ENCODE measurements at regions not wholly inside any gene's neighbourhood (a gene's known extent, or its start where the extent isn't known, plus 50 kb on each side); places are given as distances from the start of the nearest gene placed in this dataset.

GRCh38 chr7:118022546-118022945 lies 149.3 kb upstream of the CTTNBP2 start:
- no peak for DNase-seq (ENCODE audit: low read depth)

DNA sequence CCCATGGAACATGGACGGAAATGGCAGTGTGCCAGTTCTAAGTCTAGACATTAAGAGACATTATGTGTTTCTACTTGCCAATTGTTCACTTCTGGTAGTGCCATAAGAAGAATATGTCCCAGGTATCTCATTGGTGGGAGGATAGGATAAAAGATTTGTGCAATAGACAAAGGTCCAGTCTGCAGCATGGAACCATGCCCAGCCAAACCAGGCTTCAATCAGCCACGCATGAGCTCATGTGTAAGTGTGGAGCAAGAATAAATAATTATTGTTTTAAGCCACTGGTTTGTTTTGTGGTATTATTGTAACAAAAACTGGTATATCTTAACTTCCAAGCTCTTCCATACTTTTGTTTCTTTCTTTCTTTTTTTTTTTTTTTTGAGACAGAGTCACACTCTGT lies 153.6 kb upstream of the CTTNBP2 start:
- no peak for DNase-seq (ENCODE audit: low read depth)

DNA sequence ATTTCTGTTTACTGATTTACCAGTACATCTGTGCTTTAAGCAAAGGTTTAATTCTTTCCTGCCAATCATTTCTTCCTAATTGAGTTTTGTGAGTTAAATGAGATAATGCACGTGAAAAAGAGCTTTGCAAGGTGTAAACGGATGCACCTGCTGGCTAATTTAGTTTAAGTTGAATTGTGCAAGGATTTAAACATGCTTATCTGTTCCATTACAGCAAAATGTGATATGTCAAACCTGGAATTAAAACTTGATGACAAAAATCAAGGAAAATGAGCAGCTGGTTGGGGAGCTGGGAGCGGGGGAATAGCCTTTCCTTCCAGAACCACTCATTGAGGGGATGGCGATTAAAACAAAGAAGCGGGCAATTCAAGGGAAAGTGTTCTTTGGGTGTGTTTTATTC lies 155.0 kb upstream of the CTTNBP2 start:
- DNase-seq (ENCODE audit: low read depth): no peak

DNA sequence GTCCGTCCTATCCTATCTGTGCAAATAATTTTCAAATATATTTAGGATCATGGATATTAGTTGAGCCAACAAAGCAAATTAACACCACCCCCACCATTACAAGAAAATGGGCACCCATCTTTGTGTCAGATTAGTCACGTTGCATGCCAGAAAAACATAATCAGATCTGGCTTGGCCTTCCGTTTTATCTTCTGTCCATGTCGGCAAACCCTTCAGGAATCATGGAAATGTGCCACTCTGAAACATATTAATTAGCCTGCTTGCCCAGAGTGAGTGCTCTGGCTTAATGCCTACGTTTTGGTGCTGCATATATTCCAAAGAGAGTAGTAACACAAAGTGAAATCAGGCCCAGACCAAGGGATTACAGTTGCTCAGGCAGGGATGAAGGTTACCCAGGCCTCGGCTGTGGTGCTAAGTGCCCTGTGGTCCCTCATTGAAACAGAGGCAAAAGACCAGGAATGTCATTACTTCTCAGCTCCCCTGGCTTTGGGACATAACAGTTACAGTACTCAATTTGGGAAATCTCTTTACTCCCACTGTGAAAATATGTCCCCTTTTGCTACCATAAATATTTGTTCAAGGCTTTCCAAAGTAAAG lies 154.0 kb upstream of the LSM8 start:
- no peak for DNase-seq (ENCODE audit: low read depth)

DNA sequence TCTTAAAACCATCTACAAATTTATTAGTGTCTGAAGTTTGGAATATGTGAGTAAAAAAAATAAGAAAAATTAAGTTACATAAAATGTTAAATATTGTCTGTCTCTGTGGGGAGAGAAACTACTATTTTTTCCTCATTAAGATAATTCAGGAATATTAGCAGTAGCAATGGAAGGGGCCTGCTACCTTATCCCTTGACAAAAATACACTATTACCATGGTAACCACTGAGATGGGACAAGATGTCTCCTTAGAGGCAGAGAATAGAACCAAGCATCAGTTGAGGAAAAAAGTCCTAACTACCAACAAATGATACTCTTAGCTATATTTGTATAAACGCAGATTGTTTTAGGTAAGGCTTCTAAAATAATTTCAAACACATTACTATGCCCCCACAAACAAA lies 150.7 kb upstream of the LSM8 start:
- DNase-seq (ENCODE audit: low read depth): no peak

DNA sequence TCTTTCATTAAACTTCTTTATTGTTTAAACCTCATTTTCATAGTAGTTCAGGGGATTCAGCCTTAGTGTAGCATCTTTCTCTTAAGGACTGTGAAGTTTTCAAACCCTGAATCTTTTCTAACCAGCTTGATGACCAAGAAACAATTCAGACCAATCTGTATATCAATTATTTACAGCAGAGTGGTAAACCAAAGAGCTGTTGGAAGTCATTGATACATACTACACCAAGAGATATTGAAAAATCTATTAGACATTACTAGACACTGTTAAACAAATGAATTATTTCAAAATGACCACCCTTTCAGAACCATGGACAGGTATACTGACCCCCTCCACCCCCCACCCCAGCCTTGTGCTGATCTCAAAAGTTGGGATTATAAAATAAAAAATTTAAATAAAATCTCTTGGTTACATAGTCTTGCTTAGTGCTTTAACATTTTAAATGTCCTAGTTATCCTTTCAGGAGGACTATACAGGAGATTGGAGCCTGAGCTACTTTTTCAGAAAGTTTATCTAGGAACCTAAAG lies 143.9 kb upstream of the LSM8 start:
- DNase-seq (ENCODE audit: low read depth): no peak

DNA sequence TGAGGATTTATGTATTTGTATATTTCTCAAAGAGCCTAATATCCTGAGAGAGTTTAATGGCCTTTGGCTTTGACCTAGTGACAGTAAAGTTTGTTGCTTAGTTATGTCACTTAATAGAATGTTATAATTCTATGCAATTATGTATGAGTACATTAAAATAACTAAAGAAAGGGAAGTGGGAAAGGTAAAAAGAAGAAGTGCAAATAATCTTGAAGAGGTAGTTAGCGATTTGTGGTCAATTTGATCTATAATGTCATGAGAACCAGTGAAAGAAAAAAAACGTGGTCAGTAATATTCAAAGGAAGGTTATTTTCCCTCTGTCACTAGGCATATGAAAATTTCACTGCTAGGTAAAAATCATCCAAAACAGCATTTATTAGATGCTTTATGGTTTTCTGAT lies 143.4 kb upstream of the LSM8 start:
- DNase-seq (ENCODE audit: low read depth): no peak

DNA sequence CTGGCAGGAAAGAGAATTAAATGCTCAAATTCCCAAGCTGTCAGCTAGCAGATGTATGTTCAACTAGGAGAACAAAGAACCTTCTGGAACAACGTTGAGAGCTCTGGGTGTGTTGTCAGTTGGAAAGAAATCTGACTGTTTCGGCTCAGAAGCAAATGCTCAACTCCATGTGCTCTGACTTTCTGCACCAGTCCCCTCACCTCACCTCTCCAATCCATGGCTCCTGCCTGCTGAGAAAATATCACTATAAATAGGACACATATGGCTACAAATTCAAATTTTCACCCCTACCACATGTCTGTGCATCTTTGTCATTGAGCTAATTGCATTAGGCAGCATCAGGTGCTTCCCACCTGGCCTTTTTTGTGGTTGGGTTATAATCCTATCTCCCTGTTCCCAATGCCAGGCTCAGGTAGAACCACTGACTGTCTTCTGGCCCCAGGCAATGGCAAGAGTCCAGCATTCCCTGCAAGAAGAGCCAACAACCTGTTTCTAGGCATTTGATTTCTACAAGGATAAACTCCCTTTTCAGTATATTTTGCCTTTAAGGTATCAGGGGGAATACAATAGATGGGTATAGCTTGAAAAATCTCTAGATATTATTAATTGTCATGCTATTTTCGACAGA lies 142.6 kb upstream of the LSM8 start:
- no peak for DNase-seq (ENCODE audit: low read depth)

DNA sequence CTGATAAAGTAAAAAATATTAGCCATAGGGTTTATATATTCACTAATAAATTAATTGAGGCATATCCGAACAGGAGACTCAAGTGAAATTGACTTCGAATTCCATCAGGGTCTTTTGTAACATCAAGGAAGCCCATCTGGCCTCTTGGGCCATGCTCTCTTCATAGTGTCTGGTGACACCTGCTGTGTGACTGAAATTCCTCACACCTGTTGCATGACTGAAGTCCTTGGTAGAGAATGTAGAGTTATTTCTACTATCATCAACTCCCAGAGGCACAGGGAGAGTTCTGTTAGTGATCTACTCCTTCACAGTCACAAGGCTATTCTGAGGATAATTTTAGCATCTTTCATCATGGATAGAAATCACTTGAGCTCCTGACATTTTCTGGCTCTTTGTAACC lies 138.3 kb upstream of the LSM8 start:
- DNase-seq (ENCODE audit: low read depth): no peak

DNA sequence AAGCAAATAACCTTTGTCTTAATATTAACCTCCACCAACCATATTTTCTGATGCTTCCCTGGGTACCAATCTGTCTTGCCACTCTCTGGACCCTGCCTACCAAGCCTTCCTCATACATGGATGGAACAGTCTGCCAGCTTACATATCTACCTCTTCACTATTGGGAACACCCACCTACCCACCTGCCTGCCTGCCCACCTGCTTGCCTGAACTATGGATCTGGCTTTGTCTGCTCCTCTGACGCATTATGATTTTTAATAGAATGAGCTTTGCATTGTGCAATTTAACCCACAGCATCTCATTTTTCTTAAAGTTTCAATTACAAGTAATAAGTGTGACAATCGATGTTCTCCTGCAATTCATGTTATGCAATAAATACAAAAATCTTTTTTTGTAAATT lies 137.9 kb upstream of the LSM8 start:
- no peak for DNase-seq (ENCODE audit: low read depth)

DNA sequence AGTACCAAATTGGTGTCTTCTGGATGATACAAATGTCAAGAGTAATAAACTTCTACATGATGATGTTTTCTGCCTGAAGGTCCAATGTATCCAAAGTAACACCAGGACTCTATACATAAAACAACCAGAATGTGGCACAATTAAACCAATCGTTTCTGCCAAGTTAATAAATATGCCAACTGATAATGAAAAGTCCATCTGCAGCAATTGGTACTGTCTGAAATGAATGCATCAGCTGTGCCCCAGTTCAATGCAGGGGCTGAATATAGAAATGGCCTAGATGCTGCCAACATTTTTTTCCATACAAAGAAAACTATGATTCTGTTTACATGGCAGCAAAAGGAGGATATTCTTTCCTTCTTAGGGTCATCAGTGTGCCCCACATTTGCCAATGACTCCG lies 137.2 kb upstream of the LSM8 start:
- no peak for DNase-seq (ENCODE audit: low read depth)

DNA sequence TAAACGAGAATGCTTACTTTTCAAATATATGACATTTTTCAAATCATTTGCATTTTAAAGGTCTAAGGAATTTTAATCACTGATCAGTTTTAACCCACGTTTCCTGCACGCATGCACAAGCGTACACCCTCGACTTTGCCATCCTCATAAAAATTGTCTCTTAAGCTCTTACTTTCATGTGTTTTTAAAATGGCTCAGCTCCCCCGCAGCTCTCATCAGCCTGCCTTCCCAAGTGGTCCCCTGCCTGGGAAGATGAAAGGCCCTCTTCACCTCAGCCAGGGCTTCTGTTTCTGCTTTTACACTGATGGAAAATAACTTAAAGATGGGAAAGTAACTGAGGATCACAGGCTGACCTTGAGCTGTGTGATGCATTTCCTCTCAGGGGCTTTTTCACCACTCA lies 131.6 kb upstream of the LSM8 start:
- no peak for DNase-seq (ENCODE audit: low read depth)

GRCh38 chr7:118053353-118053752 lies 130.6 kb upstream of the LSM8 start:
- no peak for DNase-seq (ENCODE audit: low read depth)

DNA sequence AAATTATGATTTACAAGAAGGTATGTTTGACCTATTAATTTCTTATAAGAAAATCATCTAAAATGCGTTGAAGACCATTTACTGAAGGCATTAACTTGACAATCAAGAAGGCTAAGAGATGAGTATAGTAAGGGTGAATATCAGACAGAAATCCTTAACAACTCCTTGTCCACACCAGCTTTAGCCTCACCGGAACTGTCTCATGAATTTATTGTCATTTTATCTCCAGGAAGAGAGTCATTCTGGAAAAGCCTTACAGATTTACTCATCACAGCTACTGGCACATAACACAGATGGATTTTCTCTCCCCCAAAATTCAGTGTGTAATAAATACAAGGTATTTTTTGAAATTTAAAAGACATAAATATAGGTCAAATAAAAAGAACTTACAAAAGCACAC lies 129.4 kb upstream of the LSM8 start:
- DNase-seq (ENCODE audit: low read depth): no peak

GRCh38 chr7:118055647-118056046 lies 128.3 kb upstream of the LSM8 start:
- no peak for DNase-seq (ENCODE audit: low read depth)

DNA sequence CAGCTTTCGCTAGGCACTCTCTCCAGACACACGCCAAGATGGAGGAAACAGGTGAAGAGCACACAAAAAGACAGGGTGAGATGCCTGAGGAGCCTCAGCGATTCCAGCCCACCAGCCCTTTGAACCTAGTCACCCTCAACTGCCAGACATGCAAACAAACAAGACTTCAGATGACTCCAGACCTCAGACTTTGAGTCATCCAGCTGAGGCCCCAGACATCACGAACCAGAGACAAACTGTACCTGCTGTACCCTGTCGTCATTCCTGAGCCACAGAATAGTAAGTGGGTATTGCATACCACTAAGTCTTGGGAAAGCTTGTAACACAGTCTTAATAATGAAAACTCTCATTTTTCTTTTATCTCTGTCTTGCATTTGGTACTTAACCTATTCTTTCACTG lies 126.6 kb upstream of the LSM8 start:
- DNase-seq (ENCODE audit: low read depth): peak; percentile 38

DNA sequence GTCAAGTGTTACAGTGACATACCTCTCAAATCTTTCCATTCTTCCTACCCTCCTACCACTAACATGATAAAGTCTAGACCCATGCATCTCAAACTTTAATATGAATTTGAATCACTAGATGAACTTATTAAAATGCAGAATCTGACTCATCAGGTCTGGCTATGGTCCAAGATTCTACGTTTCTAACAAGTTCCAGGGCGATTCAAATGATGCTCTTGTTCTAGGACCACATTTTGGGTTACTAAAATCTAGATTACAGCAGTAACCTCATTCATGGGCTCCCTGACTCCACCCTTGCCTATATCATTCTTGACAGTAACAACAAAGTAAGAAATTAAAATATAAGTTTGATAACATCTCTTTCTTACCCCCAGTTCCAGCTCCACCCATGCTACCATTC lies 124.8 kb upstream of the LSM8 start:
- no peak for DNase-seq (ENCODE audit: low read depth)

- DNase-seq (ENCODE audit: low read depth): no peak
Observed at GRCh38 chr7:118060692-118061091, 123.3 kb upstream of the LSM8 start.

GRCh38 chr7:118061386-118061785 lies 122.6 kb upstream of the LSM8 start:
- DNase-seq (ENCODE audit: low read depth): no peak

DNA sequence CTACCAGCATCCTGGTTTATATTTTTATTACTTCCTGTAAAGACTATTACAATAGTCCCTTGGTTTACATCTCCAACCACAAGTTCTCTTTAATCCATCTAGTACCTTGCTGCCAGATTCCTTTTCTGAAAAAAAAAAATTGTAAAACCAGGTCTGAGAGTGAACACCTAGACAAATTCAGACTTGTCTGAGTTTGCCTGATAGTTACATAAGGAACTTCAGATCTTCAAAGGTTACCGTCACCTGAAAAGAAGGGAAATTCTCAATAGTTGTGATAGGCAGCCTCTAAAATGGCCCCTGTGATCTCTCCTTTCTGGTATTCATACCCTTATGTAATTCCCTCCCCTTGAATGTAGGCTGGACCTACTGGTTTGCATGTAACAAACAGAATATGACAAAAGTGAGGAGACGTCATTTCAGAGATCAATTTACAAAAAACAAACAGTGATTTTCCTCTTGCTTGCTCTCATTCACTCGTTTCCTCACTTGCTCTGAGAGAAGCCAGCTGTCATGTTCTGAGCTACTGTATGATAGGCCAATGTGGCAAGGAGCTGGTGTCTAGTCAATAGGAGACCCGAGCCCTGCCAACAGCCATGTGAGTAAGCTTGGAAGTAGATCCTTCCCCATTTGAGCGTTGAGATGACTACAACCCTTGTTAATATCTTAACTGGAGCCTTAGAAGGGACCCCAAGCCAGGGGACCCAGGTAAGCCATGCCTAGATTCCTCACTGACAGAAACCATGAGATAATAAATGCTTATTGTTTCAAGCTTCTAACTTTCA lies 110.9 kb upstream of the LSM8 start:
- DNase-seq (ENCODE audit: low read depth): no peak

- no peak for DNase-seq (ENCODE audit: low read depth)
Observed at GRCh38 chr7:118075936-118076335, 108.0 kb upstream of the LSM8 start.

- no peak for DNase-seq (ENCODE audit: low read depth)
Observed at GRCh38 chr7:118076564-118076963, 107.4 kb upstream of the LSM8 start.

DNA sequence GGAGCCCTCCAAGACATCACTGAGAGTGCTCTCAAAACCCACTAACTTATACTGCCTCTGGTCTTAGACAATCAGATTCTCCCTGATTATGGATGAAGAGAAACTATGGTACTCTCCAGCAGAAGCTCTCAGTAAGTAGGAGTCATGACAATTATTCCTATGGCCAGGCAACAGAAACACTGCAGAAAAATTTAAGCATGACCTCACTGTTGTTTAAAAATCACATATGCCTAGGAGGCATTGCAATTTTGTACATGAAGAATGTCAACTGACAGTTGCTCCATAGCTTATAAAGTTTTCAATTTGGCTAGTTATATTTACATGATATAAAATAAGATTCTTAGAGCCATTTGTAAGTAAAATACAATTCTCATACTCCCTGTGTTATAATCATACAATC lies 105.9 kb upstream of the LSM8 start:
- no peak for DNase-seq (ENCODE audit: low read depth)
